HepG2 (cell line): ENCODE measurements at regions not wholly inside any gene's neighbourhood (a gene's known extent, or its start where the extent isn't known, plus 50 kb on each side); places are given as distances from the start of the nearest gene placed in this dataset.

Source experiments
- ATAC-seq: fragments of 200-7000 bp; cut with Tn5 transposase; 3 replicates; pipeline ENCODE4 v1.9.1; 2020; ENCODE audit warnings: mild to moderate bottlenecking, moderate library complexity
- BruUV-seq: library from RNA; stranded (reverse); fragments of 400-500 nt; replicated peaks from 2 replicates; lab custom pipeline; 2021; lab: Mats Ljungman, UMichigan
- CTCF ChIA-PET: fragments of 300-600 bp; formaldehyde crosslinking; extraction: SDS; loops from one replicate; lab custom pipeline; 2021; ENCODE audit warnings: low total read pairs, inconsistent platforms, low intra/inter-chr PET ratio; lab: Yijun Ruan, JAX
- POLR2A ChIA-PET: fragments of 350-600 bp; sonication (Branson Sonifier 250); formaldehyde crosslinking; loops from one replicate; lab custom pipeline; 2020; ENCODE audit warnings: antibody characterized with exemption, inconsistent platforms; lab: Yijun Ruan, JAX
- DNase-seq: peaks from one replicate; pipeline ENCODE4 v3.0.0-alpha.2; 2015; ENCODE audit warnings: low spot score
- FAIRE-seq: peaks from 3 replicates; lab custom pipeline; 2011; peaks lifted over from hg19 to GRCh38; lab: Jason Lieb, UNC
- H2AFZ ChIP-seq: one replicate; pipeline ENCODE4 v1.6.1; 2011; ENCODE audit warnings: low read length, inconsistent platforms
- H3K27ac ChIP-seq: fragments of 300-600 bp; 3 replicates; pipeline ENCODE4 v1.8.0; 2011; ENCODE audit warnings: mixed run types, mild to moderate bottlenecking, mixed read lengths, low read length, inconsistent platforms; ENCODE audit not compliant: insufficient read depth; ENCODE audit errors: extremely low read length
- H3K27me3 ChIP-seq, 2 experiments: fragments of 200-600 bp in 1 of 2; 2 replicates in 1 of 2; 3 replicates in 1 of 2; pipeline versions ENCODE4 v1.6.0 to v1.8.0; 2011; ENCODE audit warnings: low read length in 2 of 2, mild to moderate bottlenecking in 2 of 2, moderate library complexity in 2 of 2, inconsistent platforms in 1 of 2; ENCODE audit not compliant: insufficient read depth in 2 of 2, control insufficient read depth in 1 of 2
- H3K36me3 ChIP-seq, 2 experiments: fragments of 200-600 bp in 1 of 2; replicated peaks in 1 of 2; 2 replicates in 1 of 2; 3 replicates in 1 of 2; pipeline versions ENCODE4 v1.5.1 to v1.8.0; 2011; ENCODE audit warnings: low read length in 2 of 2, inconsistent platforms in 1 of 2; ENCODE audit not compliant: insufficient read depth in 2 of 2, control insufficient read depth in 1 of 2
- H3K4me1 ChIP-seq: 2 replicates; pipeline ENCODE4 v1.5.1; 2012; ENCODE audit warnings: low read length, inconsistent platforms; ENCODE audit not compliant: insufficient read depth
- H3K4me2 ChIP-seq: 2 replicates; pipeline ENCODE4 v1.6.0; 2011; ENCODE audit warnings: low read depth, low read length, inconsistent platforms
- H3K4me3 ChIP-seq, 3 experiments: fragments of 200-600 bp in 1 of 3; sonication (generic), shearing (Covaris generic) in 1 of 3; replicated peaks in 1 of 3; 2 replicates each; pipeline ENCODE4 v1.5.1; 2011 to 2016; ENCODE audit warnings: low read length in 3 of 3, inconsistent platforms in 2 of 3, low read depth in 2 of 3, mild to moderate bottlenecking in 2 of 3, control low read depth in 1 of 3, mixed read lengths in 1 of 3; ENCODE audit not compliant: insufficient read depth in 1 of 3
- H3K79me2 ChIP-seq: one replicate; pipeline ENCODE4 v1.6.1; 2011; ENCODE audit warnings: low read length, inconsistent platforms; ENCODE audit not compliant: insufficient read depth
- H3K9ac ChIP-seq: 2 replicates; pipeline ENCODE4 v1.6.0; 2011; ENCODE audit warnings: mild to moderate bottlenecking, low read depth, low read length, inconsistent platforms; ENCODE audit not compliant: insufficient read depth
- H3K9me3 ChIP-seq: 2 replicates; pipeline ENCODE4 v1.5.1; 2012; ENCODE audit warnings: mild to moderate bottlenecking, low read length
- H4K20me1 ChIP-seq: 2 replicates; pipeline ENCODE4 v1.6.0; 2011; ENCODE audit warnings: inconsistent platforms, mild to moderate bottlenecking, low read length, moderate library complexity; ENCODE audit not compliant: insufficient read depth
- AFF4 ChIP-seq: sonication (generic); formaldehyde crosslinking; IDR thresholded peaks from 2 replicates; pipeline ENCODE4 v1.4.0; 2020; ENCODE audit warnings: missing genetic modification reagents
- DPF2 ChIP-seq: sonication (generic); formaldehyde crosslinking; IDR thresholded peaks from 2 replicates; pipeline ENCODE4 v1.4.0; 2020; ENCODE audit warnings: mild to moderate bottlenecking, low read depth, missing genetic modification reagents, borderline replicate concordance
- FOXO1 ChIP-seq: sonication (generic); formaldehyde crosslinking; IDR thresholded peaks from 2 replicates; pipeline ENCODE4 v1.4.0; 2020; ENCODE audit warnings: missing genetic modification reagents
- GABPB1 ChIP-seq: IDR thresholded peaks from 2 replicates; pipeline ENCODE4 v1.6.1; 2016; ENCODE audit warnings: mild to moderate bottlenecking, missing genetic modification reagents, moderate library complexity, missing compliant biosample characterization
- HNRNPLL ChIP-seq: fragments of 200-400 bp; formaldehyde crosslinking; IDR thresholded peaks from 2 replicates; pipeline ENCODE4 v1.6.1; 2017; ENCODE audit warnings: mild to moderate bottlenecking, low read depth, low read length; ENCODE audit not compliant: poor library complexity, severe bottlenecking
- IKZF5 ChIP-seq: IDR thresholded peaks from 2 replicates; pipeline ENCODE4 v1.6.1; 2018; ENCODE audit warnings: missing genetic modification reagents, mild to moderate bottlenecking, missing compliant biosample characterization
- IRF2 ChIP-seq: IDR thresholded peaks from 2 replicates; pipeline ENCODE4 v1.6.1; 2018; ENCODE audit warnings: missing genetic modification reagents, missing compliant biosample characterization
- MAFF ChIP-seq: IDR thresholded peaks from 2 replicates; pipeline ENCODE4 v1.6.1; 2011; ENCODE audit warnings: low read depth, low read length, improper control_type of control experiment
- PRPF4 ChIP-seq: fragments of 200-400 bp; formaldehyde crosslinking; IDR thresholded peaks from 2 replicates; pipeline ENCODE4 v1.6.1; 2016; ENCODE audit warnings: low read length, low read depth; ENCODE audit not compliant: poor library complexity, severe bottlenecking
- RBAK ChIP-seq: sonication (generic); formaldehyde crosslinking; IDR thresholded peaks from 2 replicates; pipeline ENCODE4 v1.5.1; 2020; ENCODE audit warnings: mild to moderate bottlenecking, missing genetic modification reagents
- REPIN1 ChIP-seq: sonication (generic); formaldehyde crosslinking; IDR thresholded peaks from 2 replicates; pipeline ENCODE4 v1.8.0; 2022; ENCODE audit warnings: missing genetic modification reagents, low read depth, mild to moderate bottlenecking, borderline replicate concordance
- SIX4 ChIP-seq: sonication (generic); formaldehyde crosslinking; IDR thresholded peaks from 2 replicates; pipeline ENCODE4 v1.4.0; 2020; ENCODE audit warnings: missing genetic modification reagents
- ZFP36 ChIP-seq: fragments of 150-350 bp; IDR thresholded peaks from 2 replicates; pipeline ENCODE4 v1.6.1; 2018; ENCODE audit warnings: borderline replicate concordance, low read length, low read depth; ENCODE audit not compliant: partially characterized antibody
- ZNF280B ChIP-seq: sonication (generic); formaldehyde crosslinking; IDR thresholded peaks from 2 replicates; pipeline ENCODE4 v1.5.0; 2020; ENCODE audit warnings: missing genetic modification reagents, mild to moderate bottlenecking, borderline replicate concordance
- ZNF329 ChIP-seq: sonication (generic); formaldehyde crosslinking; IDR thresholded peaks from 2 replicates; pipeline ENCODE4 v1.9.0; 2021; ENCODE audit warnings: low read depth, mild to moderate bottlenecking, missing genetic modification reagents
- ZNF335 ChIP-seq: sonication (generic); formaldehyde crosslinking; IDR thresholded peaks from 2 replicates; pipeline ENCODE4 v1.4.0; 2020; ENCODE audit warnings: missing genetic modification reagents
- ZNF841 ChIP-seq: sonication (generic); formaldehyde crosslinking; IDR thresholded peaks from 2 replicates; pipeline ENCODE4 v1.8.1; 2023; ENCODE audit warnings: missing genetic modification reagents, borderline replicate concordance
- ZSCAN31 ChIP-seq: sonication (generic); formaldehyde crosslinking; IDR thresholded peaks from 2 replicates; pipeline ENCODE4 v1.5.0; 2020; ENCODE audit warnings: low read depth, mild to moderate bottlenecking, missing genetic modification reagents
- WGBS: methylation state at CpG from one replicate; pipeline ENCODE4 v1.1.6; 2017; ENCODE audit warnings: low lambda C conversion rate; 5-methylcytosine and 5-hydroxymethylcytosine counted together
- in situ Hi-C: cut with HindIII; loops from 2 replicates; pipeline ENCODE4 v1.10.0; 2017; ENCODE audit warnings: low pct_unique_long_range_greater_than_20kb; ENCODE audit not compliant: extremely low pct_ligation_motif_present
- intact Hi-C: fragments of 100-400 bp; cut with micrococcal nuclease; formaldehyde crosslinking; loops from one replicate; pipeline ENCODE4 v1.10.0; 2022; ENCODE audit not compliant: unreplicated experiment

GRCh38 chr6:30829639-30830255, 54.6 kb upstream of the DDR1 start:
- H3K4me2 ChIP-seq, result peak overlapping the region; percentile 43; the same call in 1 of the 2 replicates
- BruUV-seq, result no TSS peak
- WGBS, result 0% methylated on average over 6 of the region's 6 CpGs
- H3K27ac ChIP-seq, result no peak overlapping the region
- no peaks in the 10 kb centered on the region for H3K79me2 ChIP-seq
- H4K20me1 ChIP-seq, result no peaks in the 10 kb centered on the region
- ATAC-seq (peak; percentile 56), FAIRE-seq (peak; percentile 34), DNase-seq (peak; percentile 63)
- no peaks in the 10 kb centered on the region for H3K9me3 ChIP-seq
- in situ Hi-C loops, result loop anchor here (5.0 kb wide), 3 partner anchors 48 to 258 kb away; partner anchors contain the start of genes FLOT1 and IER3
- intact Hi-C loops, result loop anchor here (2.0 to 10.0 kb wide), 4 partner anchors 61 to 257 kb away; partner anchors contain the start of gene DHX16
- ChIA-PET POLR2A (interaction anchor here (0.8 to 4.5 kb wide), 11 partner anchors 14 to 258 kb away, joined by 3 to 29 read pairs (median 4); partner anchors contain the start of genes DHX16, FLOT1, IER3 and MDC1), CTCF (interaction anchor here (0.9 to 4.6 kb wide), 6 partner anchors 48 to 258 kb away, joined by 4 to 76 read pairs (median 7); partner anchors contain the start of genes FLOT1 and VARS2)
- no peak overlapping the region for H3K4me3 ChIP-seq
- H2AFZ ChIP-seq, result peak overlapping the region; percentile 28
- no peak overlapping the region for H3K9ac ChIP-seq
- H3K4me1 ChIP-seq, result peaks cover 47% of the 10 kb centered on the region
- no peaks in the 10 kb centered on the region for H3K36me3 ChIP-seq
- peaks cover 0 to 6% of the 10 kb centered on the region in 2 experiments; a peak in 1 of 5 replicates for H3K27me3 ChIP-seq
- TF ChIP-seq ZNF280B (CRISPR knock-in tag) (no peak), IRF2 (CRISPR knock-in tag) (0 out of 2 replicates have a peak, but pooled peaks have one; percentile 32), ZSCAN31 (CRISPR knock-in tag) (no peak), DPF2 (CRISPR knock-in tag) (no peak), ZNF841 (CRISPR knock-in tag) (no peak), HNRNPLL (no peak), RBAK (CRISPR knock-in tag) (no peak), ZNF329 (CRISPR knock-in tag) (no peak), ZNF335 (CRISPR knock-in tag) (no peak), GABPB1 (CRISPR knock-in tag) (no peak), AFF4 (no peak), ZFP36 (no peak), SIX4 (CRISPR knock-in tag) (no peak), PRPF4 (no peak), FOXO1 (CRISPR knock-in tag) (no peak), REPIN1 (CRISPR knock-in tag) (no peak), MAFF (no peak), IKZF5 (CRISPR knock-in tag) (0 out of 2 replicates have a peak, but pooled peaks have one; percentile 38)
